K562 (cell line): ENCODE measurements at regions not wholly inside any gene's neighbourhood (a gene's known extent, or its start where the extent isn't known, plus 50 kb on each side); places are given as distances from the start of the nearest gene placed in this dataset.

Experiments
- ATAC-seq: fragments of 200-7000 bp; cut with Tn5 transposase; 3 replicates; pipeline ENCODE4 v1.9.1; 2020; ENCODE audit warnings: moderate library complexity
- BruUV-seq: library from RNA; stranded (reverse); fragments of 400-500 nt; replicated peaks from 2 replicates; lab custom pipeline; 2021; lab: Mats Ljungman, UMichigan
- CTCF ChIA-PET: fragments of 300-600 bp; formaldehyde crosslinking; extraction: SDS; loops from one replicate; lab custom pipeline; 2021; ENCODE audit warnings: low intra/inter-chr PET ratio; lab: Yijun Ruan, JAX
- POLR2A ChIA-PET: fragments of 300-600, 350-650 bp; sonication (Branson Sonifier 250); formaldehyde crosslinking; extraction: SDS; loops from one replicate; lab custom pipeline; 2021; ENCODE audit warnings: antibody characterized with exemption, inconsistent platforms; lab: Yijun Ruan, JAX
- DNase-seq, 4 experiments: peaks; one replicate each; pipeline versions ENCODE4 v3.0.0 to v3.0.0-alpha.2; 2011 to 2018; ENCODE audit warnings: low spot score in 3 of 4, mixed read lengths in 3 of 4; ENCODE audit errors: extremely low read depth in 1 of 4
- FAIRE-seq: peaks from 2 replicates; lab custom pipeline; 2011; peaks lifted over from hg19 to GRCh38; lab: Jason Lieb, UNC
- H2AFZ ChIP-seq: 2 replicates; pipeline ENCODE4 v1.6.0; 2011; ENCODE audit warnings: low read depth, low read length, control low read depth, inconsistent platforms
- H3K27ac ChIP-seq: fragments of 200-600 bp; 3 replicates; pipeline ENCODE4 v1.8.0; 2011; ENCODE audit warnings: low read depth, mild to moderate bottlenecking, control low read depth, inconsistent platforms, low read length, moderate library complexity, mixed read lengths; ENCODE audit errors: extremely low read depth
- H3K27me3 ChIP-seq, 2 experiments: fragments of 300-600 bp in 1 of 2; 2 replicates in 1 of 2; 3 replicates in 1 of 2; pipeline versions ENCODE4 v1.6.0 to v1.8.0; 2011; ENCODE audit warnings: inconsistent platforms in 2 of 2, low read length in 2 of 2, mild to moderate bottlenecking in 1 of 2, mixed read lengths in 1 of 2, moderate library complexity in 1 of 2; ENCODE audit not compliant: control insufficient read depth in 2 of 2, insufficient read depth in 2 of 2
- H3K36me3 ChIP-seq: fragments of 300-600 bp; 3 replicates; pipeline ENCODE4 v1.8.0; 2011; ENCODE audit warnings: mild to moderate bottlenecking, low read length, inconsistent platforms; ENCODE audit not compliant: control insufficient read depth, insufficient read depth
- H3K4me1 ChIP-seq, 2 experiments: fragments of 200-600 bp in 1 of 2; replicated peaks in 1 of 2; 2 replicates in 1 of 2; 3 replicates in 1 of 2; pipeline versions ENCODE4 v1.5.1 to v1.8.0; 2011; ENCODE audit warnings: inconsistent platforms in 2 of 2, low read length in 2 of 2, mild to moderate bottlenecking in 1 of 2, mixed read lengths in 1 of 2, moderate library complexity in 1 of 2; ENCODE audit not compliant: control insufficient read depth in 2 of 2, insufficient read depth in 2 of 2
- H3K4me2 ChIP-seq: 2 replicates; pipeline ENCODE4 v1.6.1; 2011; ENCODE audit warnings: low read length, control low read depth, inconsistent platforms, mixed read lengths; ENCODE audit not compliant: insufficient read depth
- H3K4me3 ChIP-seq: fragments of 200-600 bp; sonication (generic), shearing (Covaris generic); 2 replicates; pipeline ENCODE4 v1.5.1; 2016; ENCODE audit warnings: control low read depth, inconsistent platforms
- H3K79me2 ChIP-seq: fragments of 200-600 bp; 3 replicates; pipeline ENCODE4 v1.8.0; 2011; ENCODE audit warnings: low read length, inconsistent platforms; ENCODE audit not compliant: control insufficient read depth, insufficient read depth
- H3K9ac ChIP-seq, 2 experiments: 2 replicates each; pipeline versions ENCODE4 v1.6.0 to v1.6.1; 2011; ENCODE audit warnings: low read depth in 2 of 2, low read length in 2 of 2, control low read depth in 1 of 2, inconsistent platforms in 1 of 2, mild to moderate bottlenecking in 1 of 2, mixed read lengths in 1 of 2; ENCODE audit not compliant: insufficient read depth in 1 of 2
- H3K9me1 ChIP-seq: one replicate; pipeline ENCODE4 v1.6.0; 2011; ENCODE audit warnings: inconsistent platforms, mild to moderate bottlenecking, low read length, moderate library complexity; ENCODE audit not compliant: control insufficient read depth, insufficient read depth
- H3K9me3 ChIP-seq: replicated peaks from 2 replicates; pipeline ENCODE4 v1.5.1; 2011; ENCODE audit warnings: low read depth, low read length, inconsistent platforms; ENCODE audit not compliant: control insufficient read depth, insufficient read depth
- H4K20me1 ChIP-seq: replicated peaks from 2 replicates; pipeline ENCODE4 v1.6.1; 2011; ENCODE audit warnings: low read length, inconsistent platforms, mixed read lengths; ENCODE audit not compliant: control insufficient read depth, insufficient read depth
- CREB1 ChIP-seq, 2 experiments: sonication (generic) in 1 of 2; formaldehyde crosslinking in 1 of 2; IDR thresholded peaks; 2 replicates each; pipeline versions ENCODE4 v1.6.1 to v1.8.0; 2012 to 2022; ENCODE audit warnings: inconsistent platforms in 1 of 2, mild to moderate bottlenecking in 1 of 2, missing genetic modification reagents in 1 of 2, moderate library complexity in 1 of 2
- RFX1 ChIP-seq: fragments of 450-650 bp; IDR thresholded peaks from 2 replicates; pipeline ENCODE4 v1.6.1; 2016; ENCODE audit warnings: mild to moderate bottlenecking, moderate library complexity
- SMC3 ChIP-seq: conservative IDR thresholded peaks from 2 replicates; pipeline ENCODE4 v1.6.1; 2011; ENCODE audit warnings: low read depth, low read length, improper control_type of control experiment; ENCODE audit not compliant: insufficient read depth
- ZBTB17 ChIP-seq: fragments of 450-650 bp; formaldehyde crosslinking; IDR thresholded peaks from 2 replicates; pipeline ENCODE4 v1.4.0; 2020; ENCODE audit warnings: mild to moderate bottlenecking
- ZC3H11A ChIP-seq: IDR thresholded peaks from 2 replicates; pipeline ENCODE4 v1.6.1; 2012; ENCODE audit warnings: low read depth, low read length, improper control_type of control experiment
- ZNF12 ChIP-seq: sonication (generic); formaldehyde crosslinking; IDR thresholded peaks from 2 replicates; pipeline ENCODE4 v1.4.0; 2020; ENCODE audit warnings: mild to moderate bottlenecking, missing genetic modification reagents
- ZNF347 ChIP-seq: fragments of 450-650 bp; formaldehyde crosslinking; IDR thresholded peaks from 2 replicates; pipeline ENCODE4 v1.4.0; 2020; ENCODE audit warnings: low read depth, mild to moderate bottlenecking, moderate library complexity
- ZNF57 ChIP-seq: fragments of 450-650 bp; formaldehyde crosslinking; IDR thresholded peaks from 2 replicates; pipeline ENCODE4 v1.4.0; 2020; ENCODE audit warnings: mild to moderate bottlenecking, moderate library complexity
- WGBS: fragments of 100-300 bp; shearing (Covaris generic); methylation state at CpG from one replicate; pipeline ENCODE4 v1.1.6; 2016; ENCODE audit warnings: low coverage, mixed read lengths; ENCODE audit not compliant: insufficient coverage; ENCODE audit errors: missing lambda C conversion rate; 5-methylcytosine and 5-hydroxymethylcytosine counted together
- in situ Hi-C: fragments of 300-500 bp; cut with MboI; formaldehyde crosslinking; loops from 4 replicates; pipeline ENCODE4 v1.15.0; 2018; ENCODE audit warnings: inconsistent platforms, mixed read lengths
- intact Hi-C: fragments of 100-400 bp; cut with micrococcal nuclease; formaldehyde crosslinking; loops from 2 replicates; pipeline ENCODE4 v1.14.2; 2022
- TF ChIP-seq, protein P1 (sequence below), 2 experiments: IDR thresholded peaks; 2 replicates each; pipeline ENCODE4 v1.6.1; 2012; ENCODE audit warnings: improper control_type of control experiment in 2 of 2, low read depth in 2 of 2, low read length in 2 of 2, borderline replicate concordance in 1 of 2
- TF ChIP-seq, protein P2 (sequence below): IDR thresholded peaks from 2 replicates; pipeline ENCODE4 v1.6.1; 2016; ENCODE audit warnings: missing genetic modification characterization, missing compliant biosample characterization
- TF ChIP-seq, protein P3 (sequence below): sonication (generic); formaldehyde crosslinking; IDR thresholded peaks from 2 replicates; pipeline ENCODE4 v1.8.0; 2023; ENCODE audit warnings: missing genetic modification reagents, mild to moderate bottlenecking, borderline replicate concordance
- TF ChIP-seq, protein P4 (sequence below): fragments of 450-650 bp; formaldehyde crosslinking; IDR thresholded peaks from 2 replicates; pipeline ENCODE4 v1.4.0; 2020; ENCODE audit warnings: mild to moderate bottlenecking, mixed read lengths

DNA sequence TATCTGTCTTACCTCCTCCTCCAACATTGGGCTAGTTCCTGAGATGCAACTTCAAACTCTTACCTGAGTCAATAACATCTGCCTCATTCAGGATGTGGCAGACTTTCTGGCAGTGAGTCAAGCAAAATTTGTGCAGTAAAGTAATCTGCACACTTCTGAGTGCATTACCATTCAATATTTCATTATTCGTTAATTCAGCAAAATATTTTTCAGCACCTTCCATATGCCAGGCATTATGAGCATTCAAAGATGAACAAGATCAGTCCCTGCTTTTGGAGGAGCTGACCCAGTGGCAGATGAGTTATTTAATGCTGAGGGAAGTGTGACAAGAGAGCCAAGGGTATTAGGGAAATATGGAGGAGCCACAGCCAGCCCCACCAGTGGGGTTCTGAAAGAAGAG is 339.7 kb downstream of the LNPK start:
- Histone ChIP-seq H3K4me1 (no peaks in the 10 kb centered on the region), H3K9me1 (no peaks in the 10 kb centered on the region), H3K4me2 (no peak overlapping the region), H3K79me2 (no peaks in the 10 kb centered on the region), H3K9me3 (no peaks in the 10 kb centered on the region), H3K27ac (no peak overlapping the region), H3K9ac (no peak overlapping the region), H3K4me3 (no peak overlapping the region), H2AFZ (no peak overlapping the region), H3K36me3 (no peaks in the 10 kb centered on the region), H3K27me3 (peaks cover 0 to 4% of the 10 kb centered on the region in 2 experiments; a peak in 3 of 5 replicates), H4K20me1 (no peaks in the 10 kb centered on the region)
- ATAC-seq: no peak
- DNase-seq: no peak
- no peak for FAIRE-seq
- ChIA-PET POLR2A (no interaction called here), CTCF (no interaction called here)
- in situ Hi-C loops: no loop called here
- BruUV-seq: no TSS peak
- 0% methylated on average over 1 of the region's 1 CpG for WGBS
- intact Hi-C loops: no loop called here
- TF ChIP-seq, protein P1, sequence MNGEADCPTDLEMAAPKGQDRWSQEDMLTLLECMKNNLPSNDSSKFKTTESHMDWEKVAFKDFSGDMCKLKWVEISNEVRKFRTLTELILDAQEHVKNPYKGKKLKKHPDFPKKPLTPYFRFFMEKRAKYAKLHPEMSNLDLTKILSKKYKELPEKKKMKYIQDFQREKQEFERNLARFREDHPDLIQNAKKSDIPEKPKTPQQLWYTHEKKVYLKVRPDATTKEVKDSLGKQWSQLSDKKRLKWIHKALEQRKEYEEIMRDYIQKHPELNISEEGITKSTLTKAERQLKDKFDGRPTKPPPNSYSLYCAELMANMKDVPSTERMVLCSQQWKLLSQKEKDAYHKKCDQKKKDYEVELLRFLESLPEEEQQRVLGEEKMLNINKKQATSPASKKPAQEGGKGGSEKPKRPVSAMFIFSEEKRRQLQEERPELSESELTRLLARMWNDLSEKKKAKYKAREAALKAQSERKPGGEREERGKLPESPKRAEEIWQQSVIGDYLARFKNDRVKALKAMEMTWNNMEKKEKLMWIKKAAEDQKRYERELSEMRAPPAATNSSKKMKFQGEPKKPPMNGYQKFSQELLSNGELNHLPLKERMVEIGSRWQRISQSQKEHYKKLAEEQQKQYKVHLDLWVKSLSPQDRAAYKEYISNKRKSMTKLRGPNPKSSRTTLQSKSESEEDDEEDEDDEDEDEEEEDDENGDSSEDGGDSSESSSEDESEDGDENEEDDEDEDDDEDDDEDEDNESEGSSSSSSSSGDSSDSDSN (IDR thresholded peaks at IDR 0.05; ENCODE audit: borderline replicate concordance in 1 of 2, low read depth in 2 of 2, low read length in 2 of 2): no peak
- TF ChIP-seq ZNF12 (no peak), CREB1 (IDR thresholded peaks at IDR 0.05) (no peak), CREB1 (CRISPR knock-in tag; IDR thresholded peaks at IDR 0.05) (no peak), RFX1 (no peak), ZNF347 (no peak), ZBTB17 (CRISPR knock-in tag) (no peak), ZC3H11A (no peak), SMC3 (no peak), ZNF57 (CRISPR knock-in tag) (no peak)
- TF ChIP-seq, protein P2, sequence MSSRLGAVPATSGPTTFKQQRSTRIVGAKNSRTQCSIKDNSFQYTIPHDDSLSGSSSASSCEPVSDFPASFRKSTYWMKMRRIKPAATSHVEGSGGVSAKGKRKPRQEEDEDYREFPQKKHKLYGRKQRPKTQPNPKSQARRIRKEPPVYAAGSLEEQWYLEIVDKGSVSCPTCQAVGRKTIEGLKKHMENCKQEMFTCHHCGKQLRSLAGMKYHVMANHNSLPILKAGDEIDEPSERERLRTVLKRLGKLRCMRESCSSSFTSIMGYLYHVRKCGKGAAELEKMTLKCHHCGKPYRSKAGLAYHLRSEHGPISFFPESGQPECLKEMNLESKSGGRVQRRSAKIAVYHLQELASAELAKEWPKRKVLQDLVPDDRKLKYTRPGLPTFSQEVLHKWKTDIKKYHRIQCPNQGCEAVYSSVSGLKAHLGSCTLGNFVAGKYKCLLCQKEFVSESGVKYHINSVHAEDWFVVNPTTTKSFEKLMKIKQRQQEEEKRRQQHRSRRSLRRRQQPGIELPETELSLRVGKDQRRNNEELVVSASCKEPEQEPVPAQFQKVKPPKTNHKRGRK (tag): no peak
- TF ChIP-seq, protein P3, sequence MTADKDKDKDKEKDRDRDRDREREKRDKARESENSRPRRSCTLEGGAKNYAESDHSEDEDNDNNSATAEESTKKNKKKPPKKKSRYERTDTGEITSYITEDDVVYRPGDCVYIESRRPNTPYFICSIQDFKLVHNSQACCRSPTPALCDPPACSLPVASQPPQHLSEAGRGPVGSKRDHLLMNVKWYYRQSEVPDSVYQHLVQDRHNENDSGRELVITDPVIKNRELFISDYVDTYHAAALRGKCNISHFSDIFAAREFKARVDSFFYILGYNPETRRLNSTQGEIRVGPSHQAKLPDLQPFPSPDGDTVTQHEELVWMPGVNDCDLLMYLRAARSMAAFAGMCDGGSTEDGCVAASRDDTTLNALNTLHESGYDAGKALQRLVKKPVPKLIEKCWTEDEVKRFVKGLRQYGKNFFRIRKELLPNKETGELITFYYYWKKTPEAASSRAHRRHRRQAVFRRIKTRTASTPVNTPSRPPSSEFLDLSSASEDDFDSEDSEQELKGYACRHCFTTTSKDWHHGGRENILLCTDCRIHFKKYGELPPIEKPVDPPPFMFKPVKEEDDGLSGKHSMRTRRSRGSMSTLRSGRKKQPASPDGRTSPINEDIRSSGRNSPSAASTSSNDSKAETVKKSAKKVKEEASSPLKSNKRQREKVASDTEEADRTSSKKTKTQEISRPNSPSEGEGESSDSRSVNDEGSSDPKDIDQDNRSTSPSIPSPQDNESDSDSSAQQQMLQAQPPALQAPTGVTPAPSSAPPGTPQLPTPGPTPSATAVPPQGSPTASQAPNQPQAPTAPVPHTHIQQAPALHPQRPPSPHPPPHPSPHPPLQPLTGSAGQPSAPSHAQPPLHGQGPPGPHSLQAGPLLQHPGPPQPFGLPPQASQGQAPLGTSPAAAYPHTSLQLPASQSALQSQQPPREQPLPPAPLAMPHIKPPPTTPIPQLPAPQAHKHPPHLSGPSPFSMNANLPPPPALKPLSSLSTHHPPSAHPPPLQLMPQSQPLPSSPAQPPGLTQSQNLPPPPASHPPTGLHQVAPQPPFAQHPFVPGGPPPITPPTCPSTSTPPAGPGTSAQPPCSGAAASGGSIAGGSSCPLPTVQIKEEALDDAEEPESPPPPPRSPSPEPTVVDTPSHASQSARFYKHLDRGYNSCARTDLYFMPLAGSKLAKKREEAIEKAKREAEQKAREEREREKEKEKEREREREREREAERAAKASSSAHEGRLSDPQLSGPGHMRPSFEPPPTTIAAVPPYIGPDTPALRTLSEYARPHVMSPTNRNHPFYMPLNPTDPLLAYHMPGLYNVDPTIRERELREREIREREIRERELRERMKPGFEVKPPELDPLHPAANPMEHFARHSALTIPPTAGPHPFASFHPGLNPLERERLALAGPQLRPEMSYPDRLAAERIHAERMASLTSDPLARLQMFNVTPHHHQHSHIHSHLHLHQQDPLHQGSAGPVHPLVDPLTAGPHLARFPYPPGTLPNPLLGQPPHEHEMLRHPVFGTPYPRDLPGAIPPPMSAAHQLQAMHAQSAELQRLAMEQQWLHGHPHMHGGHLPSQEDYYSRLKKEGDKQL (CRISPR knock-in tag): no peak
- TF ChIP-seq, protein P4, sequence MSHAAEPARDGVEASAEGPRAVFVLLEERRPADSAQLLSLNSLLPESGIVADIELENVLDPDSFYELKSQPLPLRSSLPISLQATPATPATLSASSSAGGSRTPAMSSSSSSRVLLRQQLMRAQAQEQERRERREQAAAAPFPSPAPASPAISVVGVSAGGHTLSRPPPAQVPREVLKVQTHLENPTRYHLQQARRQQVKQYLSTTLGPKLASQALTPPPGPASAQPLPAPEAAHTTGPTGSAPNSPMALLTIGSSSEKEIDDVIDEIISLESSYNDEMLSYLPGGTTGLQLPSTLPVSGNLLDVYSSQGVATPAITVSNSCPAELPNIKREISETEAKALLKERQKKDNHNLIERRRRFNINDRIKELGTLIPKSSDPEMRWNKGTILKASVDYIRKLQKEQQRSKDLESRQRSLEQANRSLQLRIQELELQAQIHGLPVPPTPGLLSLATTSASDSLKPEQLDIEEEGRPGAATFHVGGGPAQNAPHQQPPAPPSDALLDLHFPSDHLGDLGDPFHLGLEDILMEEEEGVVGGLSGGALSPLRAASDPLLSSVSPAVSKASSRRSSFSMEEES: no peak
